DND-41 (cell line): ENCODE measurements at regions not wholly inside any gene's neighbourhood (a gene's known extent, or its start where the extent isn't known, plus 50 kb on each side); places are given as distances from the start of the nearest gene placed in this dataset.

Experiments
- ATAC-seq: fragments of 200-7000 bp; cut with Tn5 transposase; 3 replicates; pipeline ENCODE4 v1.9.1; 2021; ENCODE audit warnings: low read depth; ENCODE audit not compliant: insufficient read depth
- DNase-seq: peaks from one replicate; pipeline ENCODE4 v3.0.0-alpha.2; 2020
- H2AFZ ChIP-seq: 2 replicates; pipeline ENCODE4 v1.6.0; 2012; ENCODE audit warnings: low read depth, low read length
- H3K27ac ChIP-seq: 2 replicates; pipeline ENCODE4 v1.5.1; 2012; ENCODE audit warnings: low read length, inconsistent platforms
- H3K27me3 ChIP-seq: fragments of 200-600 bp; sonication (generic); 2 replicates; pipeline ENCODE4 v1.6.0; 2012; ENCODE audit warnings: low read length, mild to moderate bottlenecking, inconsistent platforms; ENCODE audit not compliant: insufficient read depth, poor library complexity
- H3K36me3 ChIP-seq: 2 replicates; pipeline ENCODE4 v1.5.1; 2012; ENCODE audit warnings: low read length, inconsistent platforms; ENCODE audit not compliant: insufficient read depth
- H3K4me1 ChIP-seq: 2 replicates; pipeline ENCODE4 v1.5.1; 2012; ENCODE audit warnings: mild to moderate bottlenecking, low read length; ENCODE audit not compliant: insufficient read depth
- H3K4me2 ChIP-seq: 2 replicates; pipeline ENCODE4 v1.6.0; 2012; ENCODE audit warnings: mild to moderate bottlenecking, moderate library complexity, low read length, inconsistent platforms; ENCODE audit not compliant: insufficient read depth
- H3K4me3 ChIP-seq, 2 experiments: fragments of 200-600 bp in 1 of 2; shearing (Covaris generic) in 1 of 2; 2 replicates each; pipeline ENCODE4 v1.5.1; 2012 to 2016; ENCODE audit warnings: inconsistent platforms in 2 of 2, low read length in 2 of 2, mild to moderate bottlenecking in 2 of 2, low read depth in 1 of 2, moderate library complexity in 1 of 2
- H3K79me2 ChIP-seq: 2 replicates; pipeline ENCODE4 v1.6.0; 2012; ENCODE audit warnings: low read length, inconsistent platforms; ENCODE audit not compliant: insufficient read depth
- H3K9ac ChIP-seq: 2 replicates; pipeline ENCODE4 v1.6.0; 2012; ENCODE audit warnings: low read depth, mild to moderate bottlenecking, inconsistent platforms, low read length, moderate library complexity
- H3K9me3 ChIP-seq: 2 replicates; pipeline ENCODE4 v1.5.1; 2012; ENCODE audit warnings: low read length, moderate library complexity, mild to moderate bottlenecking, inconsistent platforms; ENCODE audit not compliant: insufficient read depth, severe bottlenecking
- H4K20me1 ChIP-seq: 2 replicates; pipeline ENCODE4 v1.6.0; 2012; ENCODE audit warnings: low read length; ENCODE audit not compliant: insufficient read depth
- EZH2 ChIP-seq: IDR thresholded peaks from 3 replicates; pipeline ENCODE4 v1.6.1; 2012; ENCODE audit warnings: borderline replicate concordance, low read depth, mild to moderate bottlenecking, moderate library complexity, low read length, inconsistent platforms; ENCODE audit not compliant: severe bottlenecking
- TF ChIP-seq, protein P1 (sequence below): IDR thresholded peaks from 2 replicates; pipeline ENCODE4 v1.5.1; 2012; ENCODE audit warnings: borderline replicate concordance, low read length, moderate library complexity, mild to moderate bottlenecking; ENCODE audit not compliant: poor library complexity, severe bottlenecking; ENCODE audit errors: extremely low read depth

DNA sequence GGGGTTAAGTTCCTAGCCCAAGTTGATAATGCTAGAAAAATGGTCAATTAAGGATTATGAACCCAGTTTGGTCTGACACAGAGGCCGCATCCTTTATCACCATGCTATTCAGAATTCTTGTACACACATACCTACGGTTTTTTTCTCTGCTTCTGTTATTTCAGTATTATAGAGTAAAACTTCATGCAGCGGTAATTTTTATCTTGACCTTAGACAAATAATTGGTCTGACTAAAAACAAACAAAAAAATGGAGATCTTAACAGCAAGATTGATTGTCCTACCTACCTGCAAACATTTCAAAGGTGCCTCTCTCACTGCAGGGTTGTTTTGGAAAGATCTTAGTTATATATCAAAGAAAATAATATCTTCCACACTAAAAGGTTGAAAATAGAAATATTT is 201.9 kb upstream of the PRICKLE1 start:
- H3K79me2 ChIP-seq, result no peaks in the 10 kb centered on the region
- DNase-seq, result no peak
- TF ChIP-seq, protein P1, sequence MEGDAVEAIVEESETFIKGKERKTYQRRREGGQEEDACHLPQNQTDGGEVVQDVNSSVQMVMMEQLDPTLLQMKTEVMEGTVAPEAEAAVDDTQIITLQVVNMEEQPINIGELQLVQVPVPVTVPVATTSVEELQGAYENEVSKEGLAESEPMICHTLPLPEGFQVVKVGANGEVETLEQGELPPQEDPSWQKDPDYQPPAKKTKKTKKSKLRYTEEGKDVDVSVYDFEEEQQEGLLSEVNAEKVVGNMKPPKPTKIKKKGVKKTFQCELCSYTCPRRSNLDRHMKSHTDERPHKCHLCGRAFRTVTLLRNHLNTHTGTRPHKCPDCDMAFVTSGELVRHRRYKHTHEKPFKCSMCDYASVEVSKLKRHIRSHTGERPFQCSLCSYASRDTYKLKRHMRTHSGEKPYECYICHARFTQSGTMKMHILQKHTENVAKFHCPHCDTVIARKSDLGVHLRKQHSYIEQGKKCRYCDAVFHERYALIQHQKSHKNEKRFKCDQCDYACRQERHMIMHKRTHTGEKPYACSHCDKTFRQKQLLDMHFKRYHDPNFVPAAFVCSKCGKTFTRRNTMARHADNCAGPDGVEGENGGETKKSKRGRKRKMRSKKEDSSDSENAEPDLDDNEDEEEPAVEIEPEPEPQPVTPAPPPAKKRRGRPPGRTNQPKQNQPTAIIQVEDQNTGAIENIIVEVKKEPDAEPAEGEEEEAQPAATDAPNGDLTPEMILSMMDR, result no peak
- no peak for TF ChIP-seq EZH2
- ATAC-seq, result no peak
- no peaks in the 10 kb centered on the region for H3K9me3 ChIP-seq
- no peak overlapping the region for H3K4me2 ChIP-seq
- no peak overlapping the region for H3K4me3 ChIP-seq
- no peak overlapping the region for H2AFZ ChIP-seq
- H3K4me1 ChIP-seq, result no peaks in the 10 kb centered on the region
- no peak overlapping the region for H3K27ac ChIP-seq
- H3K36me3 ChIP-seq, result no peaks in the 10 kb centered on the region
- H3K27me3 ChIP-seq, result no peaks in the 10 kb centered on the region
- no peak overlapping the region for H3K9ac ChIP-seq
- no peaks in the 10 kb centered on the region for H4K20me1 ChIP-seq

DNA sequence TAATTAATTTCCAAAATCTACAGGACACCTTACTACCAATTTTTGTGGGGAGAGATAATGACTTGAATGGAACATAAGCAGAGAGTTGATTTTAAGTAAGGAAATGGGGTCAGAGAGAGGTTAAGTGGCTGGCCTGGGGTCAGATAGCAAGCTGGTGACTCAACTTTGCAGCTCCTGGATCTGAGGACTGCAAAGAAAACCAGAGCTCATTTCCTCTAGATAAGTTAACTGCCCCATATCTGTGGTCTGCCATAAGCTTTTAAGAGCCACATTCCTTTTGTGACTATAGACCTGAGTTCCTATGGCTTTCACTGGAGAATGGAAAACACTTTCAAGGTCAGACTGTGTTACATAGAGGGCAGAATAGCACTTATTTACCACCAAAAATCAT is 201.2 kb upstream of the PRICKLE1 start:
- H3K4me2 ChIP-seq, result no peak overlapping the region
- H3K4me1 ChIP-seq, result no peaks in the 10 kb centered on the region
- H3K27ac ChIP-seq, result no peak overlapping the region
- no peak overlapping the region for H3K4me3 ChIP-seq
- no peaks in the 10 kb centered on the region for H3K79me2 ChIP-seq
- TF ChIP-seq EZH2, result no peak
- TF ChIP-seq, protein P1, result no peak
- no peak overlapping the region for H3K9ac ChIP-seq
- H3K9me3 ChIP-seq, result no peaks in the 10 kb centered on the region
- no peak for ATAC-seq
- no peaks in the 10 kb centered on the region for H3K36me3 ChIP-seq
- no peaks in the 10 kb centered on the region for H4K20me1 ChIP-seq
- no peaks in the 10 kb centered on the region for H3K27me3 ChIP-seq
- DNase-seq, result no peak
- no peak overlapping the region for H2AFZ ChIP-seq

DNA sequence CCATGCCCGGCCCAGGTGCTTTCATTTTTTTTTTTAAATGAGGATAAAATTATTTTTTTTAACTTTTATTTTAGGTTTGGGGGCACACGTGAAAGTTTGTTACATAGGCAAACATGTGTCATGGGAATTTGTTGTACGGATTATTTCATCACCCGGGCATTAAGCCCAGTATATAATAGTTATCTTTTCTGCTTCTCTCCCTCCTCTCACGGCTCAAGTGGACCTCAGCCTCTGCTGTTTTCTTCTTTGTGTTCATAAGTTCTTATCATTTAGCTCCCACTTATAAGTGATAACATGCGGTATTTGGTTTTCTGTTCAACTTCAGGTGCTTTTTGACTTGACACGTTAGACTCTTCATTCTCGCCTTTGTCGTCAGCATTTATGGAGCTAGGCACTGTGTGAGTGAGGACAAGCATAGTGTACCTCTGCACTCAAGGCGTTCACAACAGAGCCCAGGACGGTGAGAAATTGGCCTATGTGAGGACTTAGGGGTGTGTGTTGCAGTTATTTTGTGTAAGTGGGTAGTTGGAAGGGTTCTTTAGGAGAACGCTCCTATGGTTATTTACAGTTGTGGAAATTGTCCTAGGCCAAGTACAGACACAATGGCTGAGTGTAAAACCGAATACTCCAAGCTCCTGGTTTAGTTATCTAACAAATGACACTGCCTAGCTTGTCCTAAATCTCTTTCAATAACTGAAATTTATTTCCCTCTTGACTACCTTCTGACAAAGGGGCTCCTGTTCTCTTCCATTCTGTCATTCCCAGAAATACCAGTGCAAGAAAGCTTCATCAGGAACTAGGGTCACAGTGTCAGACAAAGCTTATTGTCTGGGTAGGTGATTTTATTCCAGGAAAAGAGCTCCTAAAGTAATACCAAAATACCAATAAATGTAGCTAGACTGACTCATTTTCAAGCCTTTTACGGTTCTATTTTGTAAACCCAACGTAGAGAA is 200.5 kb upstream of the PRICKLE1 start:
- TF ChIP-seq EZH2, result no peak
- TF ChIP-seq, protein P1, result no peak
- DNase-seq (no peak), ATAC-seq (no peak)
- Histone ChIP-seq H4K20me1 (no peaks in the 10 kb centered on the region), H3K79me2 (no peaks in the 10 kb centered on the region), H3K4me1 (no peaks in the 10 kb centered on the region), H3K4me2 (no peak overlapping the region), H3K36me3 (no peaks in the 10 kb centered on the region), H3K9me3 (no peaks in the 10 kb centered on the region), H3K27me3 (no peaks in the 10 kb centered on the region), H3K9ac (no peak overlapping the region), H3K27ac (no peak overlapping the region), H2AFZ (no peak overlapping the region), H3K4me3 (no peak overlapping the region)
